Fibroblast of upper back skin (primary cell): ENCODE measurements at regions not wholly inside any gene's neighbourhood (a gene's known extent, or its start where the extent isn't known, plus 50 kb on each side); places are given as distances from the start of the nearest gene placed in this dataset.
A peak's percentile ranks its signal among the peaks of the same experiment; 100 is the strongest.

Source experiments
- DNase-seq: peaks from one replicate; pipeline ENCODE4 v3.0.0-alpha.2; 2013

- no peak for DNase-seq
Observed at GRCh38 chr6:153214436-153214835, 83.4 kb upstream of the RGS17 start.

- peak; percentile 45 for DNase-seq
Observed at GRCh38 chr6:153210083-153210482, 79.0 kb upstream of the RGS17 start.

GRCh38 chr6:153208706-153209105 is 77.6 kb upstream of the RGS17 start:
- no peak for DNase-seq

GRCh38 chr6:153207617-153208016 is 76.5 kb upstream of the RGS17 start:
- DNase-seq: peak; percentile 3

- DNase-seq: no peak
Observed at GRCh38 chr6:153207006-153207405, 75.9 kb upstream of the RGS17 start.

GRCh38 chr6:153192943-153193885 is 62.1 kb upstream of the RGS17 start:
- no peak for DNase-seq

GRCh38 chr6:153183925-153184324 is 52.8 kb upstream of the RGS17 start:
- no peak for DNase-seq
